ENCODE measurements at regions not wholly inside any gene's neighbourhood (a gene's known extent, or its start where the extent isn't known, plus 50 kb on each side); places are given as distances from the start of the nearest gene placed in this dataset.
"Not testable (repeated sequence)": the region's sequence is repeated elsewhere in the genome, so short reads cannot be mapped to it uniquely, and the experiment has no call there.

DNA sequence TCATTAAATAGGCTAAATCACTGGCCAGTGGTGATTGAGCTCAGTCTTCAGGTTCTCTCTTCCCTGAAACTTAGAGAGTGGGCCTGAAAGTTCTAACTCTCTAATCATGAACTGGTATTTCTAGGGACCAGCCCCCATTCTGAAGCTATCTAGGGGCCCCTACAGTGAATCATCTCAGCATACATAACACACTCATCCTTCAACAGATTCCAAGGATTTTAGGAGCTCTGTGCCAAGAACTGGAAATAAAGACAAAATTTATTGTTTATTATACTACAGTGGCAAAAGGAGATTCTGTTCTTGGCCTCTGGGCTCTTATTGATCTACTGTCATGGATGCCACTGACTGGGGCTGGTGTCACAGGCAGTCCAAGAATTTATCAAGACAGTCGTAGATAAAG is 263.8 kb upstream of the IGFBP7 start:
- DNase-seq = no peak

GRCh38 chr4:57371671-57372070 is 261.5 kb upstream of the IGFBP7 start:
- no peak for DNase-seq

- no peak for DNase-seq
These were observed 260.5 kb upstream of the IGFBP7 start for GRCh38 chr4:57370691-57371090.

- no peak for DNase-seq
These were observed 259.3 kb upstream of the IGFBP7 start for GRCh38 chr4:57369446-57369845.

GRCh38 chr4:57364255-57364654 is 254.1 kb upstream of the IGFBP7 start:
- DNase-seq = no peak

GRCh38 chr4:57363346-57363745 is 253.2 kb upstream of the IGFBP7 start:
- no peak for DNase-seq

GRCh38 chr4:57360681-57361080 is 250.5 kb upstream of the IGFBP7 start:
- DNase-seq = no peak

GRCh38 chr4:57355101-57355665 is 245.0 kb upstream of the IGFBP7 start:
- DNase-seq = no peak

- no peak for DNase-seq
These were observed 241.5 kb upstream of the IGFBP7 start for GRCh38 chr4:57351731-57352130.

- no peak for DNase-seq
These were observed 234.1 kb upstream of the IGFBP7 start for GRCh38 chr4:57344296-57344695.

- no peak for DNase-seq
These were observed 232.2 kb upstream of the IGFBP7 start for GRCh38 chr4:57342411-57342810.

DNA sequence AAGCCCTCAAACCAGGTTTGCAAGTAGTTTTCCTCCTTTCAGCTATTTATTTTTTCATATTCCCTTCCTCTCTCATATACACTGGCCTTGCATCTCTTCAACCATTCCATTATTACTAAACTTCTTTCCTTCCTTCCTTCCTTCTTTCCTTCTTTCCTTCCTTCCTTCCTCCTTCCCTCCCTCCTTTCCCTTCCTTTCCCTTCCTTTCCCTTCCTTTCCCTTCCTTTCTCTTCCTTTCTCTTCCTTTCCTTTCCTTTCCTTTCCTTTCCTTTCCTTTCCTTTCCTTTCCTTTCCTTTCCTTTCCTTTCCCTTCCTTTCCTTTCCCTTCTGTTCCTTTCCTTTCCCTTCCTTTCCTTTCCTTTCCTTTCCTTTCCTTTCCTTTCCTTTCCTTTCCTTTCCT is 228.7 kb upstream of the IGFBP7 start:
- DNase-seq = not testable (repeated sequence)

GRCh38 chr4:57333684-57334083 is 223.5 kb upstream of the IGFBP7 start:
- DNase-seq = no peak

GRCh38 chr4:57331959-57332358 is 221.8 kb upstream of the IGFBP7 start:
- no peak for DNase-seq

DNA sequence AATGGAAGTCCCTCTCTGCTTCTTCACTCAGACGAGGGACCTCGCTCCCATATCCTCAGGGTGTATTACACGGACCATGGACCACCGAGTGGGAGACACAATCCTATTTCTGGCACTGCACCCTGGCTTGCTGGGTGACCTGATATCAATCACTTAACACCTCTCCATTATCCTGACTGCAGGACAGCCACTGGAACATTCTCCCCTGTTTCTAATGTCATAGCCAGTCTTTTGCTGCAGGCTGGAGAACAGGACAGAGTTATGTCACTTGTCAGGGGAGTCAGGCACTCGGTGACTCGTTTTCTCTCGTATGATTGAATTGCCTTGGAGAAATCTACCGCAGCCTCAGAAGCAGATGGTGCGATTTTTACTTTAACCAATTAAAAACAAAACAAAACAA is 219.1 kb upstream of the IGFBP7 start:
- DNase-seq = no peak

DNA sequence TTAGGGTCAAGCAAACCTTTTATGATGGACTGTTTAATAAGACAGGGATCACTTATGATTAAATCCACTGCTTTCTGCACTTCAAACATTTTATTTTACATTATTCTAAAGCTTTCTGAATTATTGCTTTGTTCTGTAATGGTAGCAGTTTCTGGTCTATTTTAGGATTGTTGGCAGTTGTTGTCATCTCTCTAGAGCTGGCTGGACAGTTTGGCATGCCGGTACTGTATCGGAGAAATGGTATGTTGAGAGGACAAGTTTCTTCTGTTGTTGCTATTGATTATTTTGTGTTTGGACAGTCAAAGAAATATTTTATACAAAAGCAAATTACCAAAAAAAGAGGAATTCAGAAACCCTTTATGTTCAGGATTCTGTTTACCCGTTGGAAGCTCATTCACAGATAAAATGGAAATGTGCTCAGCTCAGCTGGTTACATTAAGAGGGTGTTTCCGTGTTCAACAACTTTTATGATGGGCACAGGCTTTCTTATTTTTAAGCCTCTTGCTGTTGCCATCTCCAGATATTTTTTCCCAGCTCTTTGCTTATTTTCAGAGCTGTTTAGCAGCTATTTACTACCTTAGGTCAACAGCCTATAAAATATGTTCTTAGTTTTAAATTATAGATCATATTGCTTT is 214.6 kb upstream of the IGFBP7 start:
- no peak for DNase-seq

GRCh38 chr4:57320849-57321248 is 210.7 kb upstream of the IGFBP7 start:
- DNase-seq = no peak

- no peak for DNase-seq
These were observed 210.0 kb upstream of the IGFBP7 start for GRCh38 chr4:57320217-57320616.

DNA sequence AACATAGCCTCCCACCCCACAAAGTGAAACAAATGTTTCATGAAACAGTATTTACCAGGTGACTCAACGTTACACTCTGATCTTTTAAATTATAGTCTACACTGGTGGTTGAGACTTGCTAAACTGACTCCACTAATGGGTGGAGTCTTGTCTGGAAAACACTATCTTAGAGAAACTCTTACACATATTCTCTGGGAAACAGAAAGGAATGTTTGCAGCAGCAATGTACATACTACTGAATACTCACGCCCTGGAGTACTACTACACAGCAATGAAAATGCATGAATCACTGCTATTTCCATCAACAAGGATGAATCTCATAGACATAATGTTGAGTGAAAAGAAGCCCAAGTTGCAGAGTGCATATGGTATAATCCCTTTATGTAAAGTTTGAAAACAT is 208.5 kb upstream of the IGFBP7 start:
- DNase-seq = no peak

GRCh38 chr4:57314636-57315035 is 204.5 kb upstream of the IGFBP7 start:
- DNase-seq = no peak

DNA sequence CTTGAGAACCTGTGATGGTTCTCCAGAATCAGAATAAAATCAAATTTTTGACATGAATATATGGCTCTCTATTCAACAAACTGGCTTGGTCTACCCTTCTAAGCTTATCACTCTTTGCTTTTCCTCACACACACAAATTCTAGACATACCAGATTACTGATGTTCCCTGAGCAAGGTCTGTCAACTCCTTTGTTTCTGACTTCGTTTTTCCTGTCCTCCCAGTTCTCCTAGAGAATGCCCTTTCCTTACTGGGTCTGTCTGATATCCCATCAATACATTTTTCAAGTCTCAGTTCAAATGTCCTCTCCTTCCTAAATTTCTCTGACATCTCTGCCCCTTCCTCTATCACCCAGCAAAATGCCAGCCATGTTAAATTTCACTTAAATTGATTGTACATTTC is 202.1 kb upstream of the IGFBP7 start:
- no peak for DNase-seq

GRCh38 chr4:57309658-57310057 is 199.5 kb upstream of the IGFBP7 start:
- no peak for DNase-seq

DNA sequence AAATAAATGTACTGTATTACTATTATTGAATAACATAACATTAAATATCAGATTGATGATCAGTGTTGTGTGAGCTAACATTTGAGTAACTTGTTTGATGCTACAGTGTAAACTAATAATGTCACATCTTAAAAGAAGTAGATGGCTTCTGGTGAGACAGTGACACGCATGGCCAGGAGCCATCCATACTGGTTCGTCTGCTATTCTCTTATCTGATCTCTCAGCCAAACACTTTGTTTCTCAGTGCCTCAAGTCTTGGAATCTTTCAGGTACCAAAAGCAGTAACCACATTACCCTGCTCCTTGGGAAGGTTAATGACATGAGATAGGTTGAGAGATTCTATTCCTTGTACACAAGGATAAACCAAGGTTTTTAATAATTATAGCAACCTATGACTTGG is 198.1 kb upstream of the IGFBP7 start:
- DNase-seq = no peak

GRCh38 chr4:57305836-57306235 is 195.7 kb upstream of the IGFBP7 start:
- no peak for DNase-seq

DNA sequence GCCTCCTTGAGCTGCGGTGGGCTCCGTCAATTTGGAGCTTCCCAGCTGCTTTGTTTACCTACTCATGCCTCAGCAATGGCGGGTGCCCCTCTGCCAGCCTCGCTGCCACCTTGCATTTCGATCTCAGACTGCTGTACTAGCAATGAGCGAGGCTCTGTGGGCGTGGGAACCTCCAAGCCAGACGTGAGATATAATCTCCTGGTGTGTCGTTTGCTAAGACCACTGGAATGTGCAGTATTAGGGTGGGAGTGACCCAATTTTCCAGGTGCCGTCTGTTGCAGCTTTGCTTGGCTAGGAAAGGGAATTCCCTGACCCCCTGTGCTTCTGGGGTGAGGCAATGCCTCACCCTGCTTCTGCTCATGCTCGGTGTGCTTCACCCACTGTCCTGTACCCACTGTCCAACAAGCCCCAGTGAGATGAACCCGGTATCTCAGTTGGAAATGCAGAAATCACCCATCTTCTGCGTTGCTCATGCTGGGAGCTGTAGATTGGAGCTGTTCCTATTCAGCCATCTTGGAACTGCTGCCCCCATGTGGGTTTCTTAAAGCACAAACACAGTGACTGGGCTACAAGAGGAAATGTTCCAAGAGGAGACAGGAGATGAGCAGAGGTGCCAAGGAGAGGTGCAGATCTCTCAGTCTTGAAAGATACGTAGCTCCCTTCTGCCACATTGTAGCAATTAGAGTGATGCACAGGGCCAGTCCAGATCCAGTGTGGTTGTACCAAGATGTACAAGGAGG is 193.0 kb upstream of the IGFBP7 start:
- DNase-seq = no peak

Data from stimulated activated CD4-positive, alpha-beta T cell treated with anti-CD3 and anti-CD28 coated beads, Interleukin-4, amount 100 ng/mL, for 1 hour (primary cell).